Mammary epithelial cell (primary cell): ENCODE measurements at regions not wholly inside any gene's neighbourhood (a gene's known extent, or its start where the extent isn't known, plus 50 kb on each side); places are given as distances from the start of the nearest gene placed in this dataset.

Experiments
- CTCF ChIP-seq, 2 donors: IDR thresholded peaks in 1 of 2; conservative IDR thresholded peaks in 1 of 2; 2 replicates each; pipeline ENCODE4 v1.5.1; 2011 to 2012; ENCODE audit warnings: inconsistent platforms in 2 of 2, low read length in 2 of 2, mild to moderate bottlenecking in 2 of 2, control low read depth in 1 of 2, low read depth in 1 of 2; ENCODE audit not compliant: insufficient read depth in 1 of 2; ENCODE audit errors: extremely low read depth in 1 of 2
- EZH2 ChIP-seq: IDR thresholded peaks from 2 replicates; pipeline ENCODE4 v1.6.1; 2012; ENCODE audit warnings: low read length, inconsistent platforms, borderline replicate concordance

- TF ChIP-seq CTCF (conservative IDR thresholded peaks at IDR 0.05 in 1 of 2, IDR thresholded peaks at IDR 0.05 in 1 of 2; ENCODE audit: extremely low read depth in 1 of 2, insufficient read depth in 1 of 2, low read depth in 1 of 2, low read length in 2 of 2) (no peak), EZH2 (no peak)
These were observed 87.9 kb downstream of the CDCA7 start for GRCh38 chr2:173442542-173442941.
